GM13977 (cell line): ENCODE measurements at regions not wholly inside any gene's neighbourhood (a gene's known extent, or its start where the extent isn't known, plus 50 kb on each side); places are given as distances from the start of the nearest gene placed in this dataset.
"Not testable (repeated sequence)": the region's sequence is repeated elsewhere in the genome, so short reads cannot be mapped to it uniquely, and the experiment has no call there.

Experiments used
- DNase-seq: peaks from one replicate; pipeline ENCODE4 v3.0.0; 2012; ENCODE audit warnings: low spot score
- in situ Hi-C: fragments of 300-500 bp; cut with MboI; formaldehyde crosslinking; loops from one replicate; pipeline ENCODE4 v1.12.0; 2022; ENCODE audit warnings: low sequenced_read_pairs, low pct_unique_long_range_greater_than_20kb, mixed read lengths, inconsistent platforms; ENCODE audit not compliant: unreplicated experiment
- TF ChIP-seq, protein P1 (sequence below): IDR thresholded peaks from 2 replicates; pipeline ENCODE4 v1.5.1; 2012; ENCODE audit warnings: mild to moderate bottlenecking, control low read depth; ENCODE audit not compliant: insufficient read depth; ENCODE audit errors: extremely low read depth, missing control alignments

DNA sequence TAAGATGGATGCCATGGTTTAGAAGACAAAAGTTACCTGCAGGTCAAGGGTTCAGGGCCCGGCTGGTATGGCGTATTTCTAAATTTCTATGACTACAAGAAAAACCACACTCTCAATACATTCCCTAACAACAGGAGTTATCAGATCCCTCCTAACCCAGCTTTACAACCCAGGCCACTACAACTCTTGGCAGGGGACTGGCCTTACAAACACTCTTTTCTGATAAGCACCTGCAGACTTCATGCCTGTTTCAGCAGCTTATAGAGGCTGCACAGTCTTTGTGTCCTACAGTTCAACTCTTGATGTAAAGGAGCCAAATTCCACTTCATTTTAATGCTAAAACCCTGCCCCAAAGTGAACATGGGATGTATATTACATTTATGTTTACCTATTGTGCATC, 461.4 kb downstream of the SIPA1L2 start:
- no peak for DNase-seq
- in situ Hi-C loops, result no loop called here
- TF ChIP-seq, protein P1, sequence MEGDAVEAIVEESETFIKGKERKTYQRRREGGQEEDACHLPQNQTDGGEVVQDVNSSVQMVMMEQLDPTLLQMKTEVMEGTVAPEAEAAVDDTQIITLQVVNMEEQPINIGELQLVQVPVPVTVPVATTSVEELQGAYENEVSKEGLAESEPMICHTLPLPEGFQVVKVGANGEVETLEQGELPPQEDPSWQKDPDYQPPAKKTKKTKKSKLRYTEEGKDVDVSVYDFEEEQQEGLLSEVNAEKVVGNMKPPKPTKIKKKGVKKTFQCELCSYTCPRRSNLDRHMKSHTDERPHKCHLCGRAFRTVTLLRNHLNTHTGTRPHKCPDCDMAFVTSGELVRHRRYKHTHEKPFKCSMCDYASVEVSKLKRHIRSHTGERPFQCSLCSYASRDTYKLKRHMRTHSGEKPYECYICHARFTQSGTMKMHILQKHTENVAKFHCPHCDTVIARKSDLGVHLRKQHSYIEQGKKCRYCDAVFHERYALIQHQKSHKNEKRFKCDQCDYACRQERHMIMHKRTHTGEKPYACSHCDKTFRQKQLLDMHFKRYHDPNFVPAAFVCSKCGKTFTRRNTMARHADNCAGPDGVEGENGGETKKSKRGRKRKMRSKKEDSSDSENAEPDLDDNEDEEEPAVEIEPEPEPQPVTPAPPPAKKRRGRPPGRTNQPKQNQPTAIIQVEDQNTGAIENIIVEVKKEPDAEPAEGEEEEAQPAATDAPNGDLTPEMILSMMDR, result no peak

DNA sequence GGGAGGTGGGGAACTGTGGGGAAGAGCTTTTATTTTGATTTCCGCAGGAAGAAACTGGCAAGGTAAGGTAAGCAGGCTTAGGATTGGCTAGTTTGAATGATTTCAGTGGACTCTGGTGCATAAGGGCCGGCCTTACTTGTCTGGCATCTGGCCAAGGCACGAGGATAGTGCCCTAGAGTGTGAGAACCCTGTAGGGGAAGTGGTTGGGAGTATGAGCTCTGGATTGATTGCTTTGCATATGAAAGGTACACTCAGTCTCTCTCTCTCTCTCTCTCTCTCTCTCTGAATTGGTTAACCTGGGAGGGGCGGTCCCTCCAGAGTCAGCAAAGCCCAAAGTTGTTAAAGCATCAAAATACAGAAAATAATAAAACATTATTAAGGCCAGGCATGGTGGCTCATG, 463.0 kb downstream of the SIPA1L2 start:
- TF ChIP-seq, protein P1, result no peak
- no peak for DNase-seq
- in situ Hi-C loops, result no loop called here

DNA sequence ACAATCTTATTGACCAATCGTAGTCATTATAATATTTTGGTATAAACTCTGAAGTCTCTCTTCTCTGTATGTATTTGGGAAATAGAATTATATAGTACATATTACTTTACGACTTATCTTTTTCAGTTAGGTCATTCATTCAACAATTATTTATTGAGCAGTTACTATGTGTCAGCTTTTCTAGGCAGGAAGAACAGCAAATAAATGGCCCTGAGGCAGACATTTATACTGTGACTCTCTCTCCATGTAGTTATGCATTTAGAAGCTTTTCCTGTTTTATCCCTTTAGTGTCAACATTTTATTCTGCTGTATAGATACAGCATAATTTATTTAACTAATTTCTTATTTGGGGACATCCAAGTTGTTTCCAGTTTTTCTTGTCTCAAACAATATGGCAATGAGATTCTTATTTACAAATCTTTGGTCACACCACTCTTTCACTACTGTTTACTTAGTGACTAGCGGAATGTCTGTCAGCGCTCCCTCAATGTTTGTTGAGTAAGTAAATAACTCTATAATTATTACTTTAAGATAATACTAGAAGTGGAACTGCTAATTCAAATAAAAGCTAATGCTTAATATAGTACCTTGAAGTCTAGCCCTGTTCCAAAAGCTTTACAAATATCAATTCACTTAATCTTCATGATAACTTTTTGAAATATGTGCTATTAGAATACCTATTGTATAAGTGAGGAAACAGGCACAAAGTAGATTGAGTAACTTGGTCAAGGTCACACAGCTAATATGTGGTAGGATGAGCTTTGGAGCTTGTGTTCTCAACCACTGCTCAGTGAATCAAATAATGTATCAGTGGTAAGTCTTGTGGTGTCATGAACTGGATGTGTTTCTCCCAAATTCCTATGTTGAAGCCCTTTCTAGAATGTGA, 465.6 kb downstream of the SIPA1L2 start:
- DNase-seq, result no peak
- TF ChIP-seq, protein P1, result no peak
- in situ Hi-C loops, result no loop called here

DNA sequence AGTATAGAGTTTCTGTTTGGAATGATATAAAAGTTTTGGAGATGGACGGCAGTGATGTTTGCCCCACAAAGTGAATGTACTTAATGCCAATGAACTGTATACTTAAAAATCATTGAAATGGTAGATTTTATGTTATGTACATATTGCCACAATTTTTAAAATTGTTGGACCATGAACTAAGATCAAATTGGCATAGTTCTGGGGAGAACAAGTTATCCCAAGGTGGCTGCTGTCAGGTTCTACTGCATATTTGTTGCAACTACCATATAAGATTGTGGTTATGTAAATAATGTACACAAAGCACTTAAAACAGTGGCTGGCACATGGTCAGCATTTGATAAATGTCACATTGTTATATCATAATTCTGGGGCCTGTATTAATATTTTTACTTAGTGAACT, 466.4 kb downstream of the SIPA1L2 start:
- TF ChIP-seq, protein P1, result no peak
- no peak for DNase-seq
- in situ Hi-C loops, result no loop called here

DNA sequence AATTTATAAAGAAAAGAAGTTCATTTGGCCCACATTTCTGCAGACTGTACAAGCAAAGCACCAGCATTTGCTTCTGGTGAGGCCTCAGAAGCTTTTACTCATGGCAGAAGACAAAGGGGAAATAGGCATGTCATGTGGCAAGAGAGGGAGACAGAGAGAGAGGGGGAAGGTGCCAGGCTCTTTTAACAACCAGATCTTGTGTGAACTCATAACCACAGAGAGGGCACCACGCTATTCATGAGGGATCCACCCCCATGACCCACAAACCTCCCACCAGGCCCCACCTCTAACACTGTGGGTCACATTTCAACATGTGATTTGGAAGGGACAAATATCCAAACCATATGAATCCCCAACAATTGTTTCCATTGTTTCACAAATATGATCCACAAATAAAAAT, 467.9 kb downstream of the SIPA1L2 start:
- TF ChIP-seq, protein P1, result no peak

DNA sequence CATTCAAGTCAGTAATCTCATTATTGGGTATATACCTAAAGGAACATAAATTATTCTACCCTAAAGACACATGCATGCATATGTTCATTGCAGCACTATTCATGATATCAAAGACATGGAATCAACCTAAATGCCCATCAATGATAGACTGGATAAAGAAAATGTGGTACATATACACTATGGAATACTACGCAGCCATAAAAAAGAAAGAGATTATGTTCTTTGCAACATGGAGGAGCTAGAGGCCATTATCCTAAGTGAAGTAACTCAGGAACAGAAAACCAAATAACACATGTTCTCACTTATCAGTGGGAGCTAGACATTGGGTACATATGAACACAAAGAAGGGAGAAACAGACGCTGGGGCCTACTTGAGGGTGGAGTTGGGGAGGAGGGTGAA, 471.4 kb downstream of the SIPA1L2 start:
- in situ Hi-C loops, DNase-seq: not testable (repeated sequence)

More for the DNA sequence above, 467.9 kb downstream of the SIPA1L2 start:
- no peak for DNase-seq
- in situ Hi-C loops, result no loop called here

DNA sequence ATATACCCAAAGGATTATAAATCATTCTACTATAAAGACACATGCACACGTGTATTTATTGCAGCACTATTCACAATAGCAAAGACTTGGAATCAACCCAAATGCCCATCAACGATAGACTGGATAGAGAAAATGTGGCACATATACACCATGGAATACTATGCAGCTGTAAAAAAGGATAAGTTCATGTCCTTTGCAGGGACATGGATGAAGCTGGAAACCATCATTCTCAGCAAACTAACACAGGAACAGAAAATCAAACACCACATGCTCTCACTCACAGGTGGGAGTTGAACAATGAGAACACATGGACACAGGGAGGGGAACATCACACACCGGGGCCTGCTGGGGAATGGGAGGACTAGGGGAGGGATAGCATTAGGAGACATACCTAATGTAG, 473.9 kb downstream of the SIPA1L2 start:
- DNase-seq, in situ Hi-C loops: not testable (repeated sequence)

DNA sequence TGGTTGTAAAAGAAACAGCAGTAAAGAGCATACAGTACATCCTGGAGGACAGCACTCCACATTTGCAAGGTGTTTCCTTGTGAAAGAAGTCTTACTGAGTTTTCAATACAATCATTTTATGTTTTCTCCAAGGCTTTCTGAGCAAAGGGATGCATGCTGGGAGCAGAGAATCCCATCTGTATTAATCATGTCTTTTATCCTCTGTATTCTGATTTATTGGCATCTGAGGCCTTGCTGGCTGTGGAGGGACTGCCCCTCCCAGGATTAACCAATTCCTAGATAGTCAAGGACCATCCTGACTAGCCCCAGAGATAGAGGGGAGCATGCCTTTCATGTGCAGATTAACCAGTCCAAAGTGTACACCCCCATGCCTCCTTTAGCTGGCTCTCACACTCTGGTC, 476.3 kb downstream of the SIPA1L2 start:
- no peak for DNase-seq
- in situ Hi-C loops, result no loop called here
- TF ChIP-seq, protein P1, result no peak
